GM23338 (cell line): ENCODE measurements at regions not wholly inside any gene's neighbourhood (a gene's known extent, or its start where the extent isn't known, plus 50 kb on each side); places are given as distances from the start of the nearest gene placed in this dataset.

Experiments
- ATAC-seq: fragments of 200-7000 bp; cut with Tn5 transposase; 3 replicates; pipeline ENCODE4 v1.9.1; 2020
- DNase-seq: peaks from one replicate; pipeline ENCODE4 v3.0.0-alpha.2; 2015; ENCODE audit warnings: low spot score
- H2AFZ ChIP-seq: fragments of 200-600 bp; sonication (generic); 2 replicates; pipeline ENCODE4 v1.8.0; 2016; ENCODE audit warnings: antibody characterized with exemption, mild to moderate bottlenecking, moderate library complexity
- H3F3A ChIP-seq: fragments of 200-600 bp; sonication (generic); replicated peaks from 2 replicates; pipeline ENCODE4 v1.8.0; 2017; ENCODE audit warnings: antibody characterized with exemption, mixed run types, low read depth
- H3K27ac ChIP-seq: fragments of 200-600 bp; sonication (generic); 2 replicates; pipeline ENCODE4 v1.6.1; 2016; ENCODE audit warnings: low read depth
- H3K27me3 ChIP-seq: fragments of 200-600 bp; sonication (generic); 2 replicates; pipeline ENCODE4 v1.8.0; 2016; ENCODE audit warnings: mild to moderate bottlenecking, mixed run types, moderate library complexity; ENCODE audit not compliant: insufficient read depth
- H3K36me3 ChIP-seq: fragments of 200-600 bp; sonication (generic); 2 replicates; pipeline ENCODE4 v1.8.0; 2016; ENCODE audit warnings: mild to moderate bottlenecking; ENCODE audit not compliant: insufficient read depth
- H3K4me1 ChIP-seq: fragments of 200-600 bp; sonication (generic); 2 replicates; pipeline ENCODE4 v1.8.0; 2016; ENCODE audit warnings: mild to moderate bottlenecking, moderate library complexity; ENCODE audit not compliant: insufficient read depth
- H3K4me2 ChIP-seq: fragments of 200-600 bp; sonication (generic); 2 replicates; pipeline ENCODE4 v1.7.1; 2017; ENCODE audit warnings: mixed run types
- H3K4me3 ChIP-seq: fragments of 200-600 bp; sonication (generic); 2 replicates; pipeline ENCODE4 v1.6.1; 2016; ENCODE audit warnings: mixed run types
- H3K79me2 ChIP-seq: fragments of 200-600 bp; sonication (generic); replicated peaks from 2 replicates; pipeline ENCODE4 v1.8.0; 2017; ENCODE audit warnings: mild to moderate bottlenecking; ENCODE audit not compliant: insufficient read depth
- H3K9me2 ChIP-seq: fragments of 200-600 bp; sonication (generic); 2 replicates; pipeline ENCODE4 v1.8.0; 2017; ENCODE audit not compliant: insufficient read depth
- H4K20me1 ChIP-seq: fragments of 200-600 bp; sonication (generic); replicated peaks from 2 replicates; pipeline ENCODE4 v1.8.0; 2017; ENCODE audit warnings: mild to moderate bottlenecking; ENCODE audit not compliant: insufficient read depth
- H3K27ac Mint-ChIP-seq: 2 replicates; pipeline ENCODE4 v1.8.0; 2020; ENCODE audit warnings: inconsistent platforms, mild to moderate bottlenecking, moderate library complexity, mixed read lengths
- H3K27me3 Mint-ChIP-seq: 3 replicates; pipeline ENCODE4 v1.8.0; 2022; ENCODE audit warnings: low read depth, mild to moderate bottlenecking, moderate library complexity, mixed read lengths, inconsistent platforms; ENCODE audit not compliant: insufficient read depth, poor library complexity
- H3K36me3 Mint-ChIP-seq: 3 replicates; pipeline ENCODE4 v1.8.0; 2021; ENCODE audit warnings: low read depth, mild to moderate bottlenecking, inconsistent platforms, moderate library complexity, mixed read lengths
- H3K4me1 Mint-ChIP-seq: 3 replicates; pipeline ENCODE4 v1.8.0; 2020; ENCODE audit warnings: mild to moderate bottlenecking, inconsistent platforms, mixed read lengths
- H3K4me3 Mint-ChIP-seq: 3 replicates; pipeline ENCODE4 v1.8.0; 2021; ENCODE audit warnings: moderate library complexity, mild to moderate bottlenecking, inconsistent platforms, mixed read lengths
- H3K9me3 Mint-ChIP-seq: 3 replicates; pipeline ENCODE4 v1.8.0; 2020; ENCODE audit warnings: moderate library complexity, mild to moderate bottlenecking, inconsistent platforms, mixed read lengths
- CREB1 ChIP-seq: fragments of 250-450 bp; sonication (Bioruptor Pico); IDR thresholded peaks from 2 replicates; pipeline ENCODE4 v1.5.0; 2020; ENCODE audit warnings: low read depth, mild to moderate bottlenecking, moderate library complexity
- CTCF ChIP-seq, 2 experiments: fragments of 200-600 bp in 1 of 2; sonication (generic) in 1 of 2; conservative IDR thresholded peaks; 2 replicates each; pipeline versions ENCODE4 v1.5.1 to v1.6.1; 2016 to 2017; ENCODE audit warnings: antibody characterized with exemption in 2 of 2, low read depth in 2 of 2, mild to moderate bottlenecking in 2 of 2, moderate library complexity in 1 of 2
- ETS1 ChIP-seq: IDR thresholded peaks from 2 replicates; pipeline ENCODE4 v1.6.1; 2016; ENCODE audit warnings: antibody characterized with exemption
- EZH2 ChIP-seq: fragments of 200-600 bp; sonication (generic); IDR thresholded peaks from one replicate; pipeline ENCODE4 v1.8.0; 2017; ENCODE audit warnings: antibody characterized with exemption, mild to moderate bottlenecking, low read depth; ENCODE audit not compliant: unreplicated experiment
- EZH2phosphoT487 ChIP-seq: fragments of 200-600 bp; sonication (generic); IDR thresholded peaks from one replicate; pipeline ENCODE4 v1.8.1; 2018; ENCODE audit warnings: antibody characterized with exemption; ENCODE audit not compliant: unreplicated experiment
- JUNB ChIP-seq: IDR thresholded peaks from one replicate; pipeline ENCODE4 v1.6.1; 2016; ENCODE audit warnings: antibody characterized with exemption; ENCODE audit not compliant: unreplicated experiment
- NANOG ChIP-seq: IDR thresholded peaks from 2 replicates; pipeline ENCODE4 v1.6.1; 2016; ENCODE audit warnings: antibody characterized with exemption, borderline replicate concordance
- POLR2AphosphoS5 ChIP-seq: IDR thresholded peaks from 2 replicates; pipeline ENCODE4 v1.6.1; 2016; ENCODE audit warnings: antibody characterized with exemption, low read depth
- REST ChIP-seq: IDR thresholded peaks from one replicate; pipeline ENCODE4 v1.6.1; 2018; ENCODE audit warnings: antibody characterized with exemption; ENCODE audit not compliant: unreplicated experiment
- STAT1 ChIP-seq: IDR thresholded peaks from one replicate; pipeline ENCODE4 v1.6.1; 2016; ENCODE audit warnings: antibody characterized with exemption; ENCODE audit not compliant: unreplicated experiment
- ZNF114 ChIP-seq: fragments of 250-450 bp; sonication (Bioruptor Pico); IDR thresholded peaks from 2 replicates; pipeline ENCODE4 v1.5.0; 2020; ENCODE audit warnings: mild to moderate bottlenecking, moderate library complexity
- ZNF331 ChIP-seq: fragments of 250-450 bp; sonication (Bioruptor Pico); IDR thresholded peaks from 2 replicates; pipeline ENCODE4 v1.5.0; 2020; ENCODE audit warnings: low read depth, mild to moderate bottlenecking, moderate library complexity
- ZNF462 ChIP-seq: fragments of 250-450 bp; sonication (Bioruptor Pico); IDR thresholded peaks from 2 replicates; pipeline ENCODE4 v1.5.0; 2020; ENCODE audit warnings: mild to moderate bottlenecking, moderate library complexity

- Histone ChIP-seq H2AFZ (no peak overlapping the region), H3K27ac (no peak overlapping the region), H3F3A (no peaks in the 10 kb centered on the region), H3K36me3 (no peaks in the 10 kb centered on the region), H4K20me1 (no peaks in the 10 kb centered on the region), H3K79me2 (no peaks in the 10 kb centered on the region), H3K9me2 (no peaks in the 10 kb centered on the region), H3K4me1 (no peaks in the 10 kb centered on the region), H3K4me3 (no peak overlapping the region), H3K4me2 (no peak overlapping the region), H3K27me3 (no peaks in the 10 kb centered on the region)
- H3K4me3 Mint-ChIP-seq: no peak overlapping the region
- TF ChIP-seq REST: no peak
- no peak for TF ChIP-seq ZNF462 (CRISPR knock-in tag)
- TF ChIP-seq STAT1: no peak
- no peak for TF ChIP-seq ZNF331 (CRISPR knock-in tag)
- TF ChIP-seq JUNB: no peak
- TF ChIP-seq CTCF (conservative IDR thresholded peaks at IDR 0.05; ENCODE audit: low read depth in 2 of 2): no peak
- TF ChIP-seq CREB1: no peak
- no peak for TF ChIP-seq POLR2AphosphoS5
- TF ChIP-seq NANOG: no peak
- TF ChIP-seq ZNF114: no peak
- no peak for TF ChIP-seq EZH2phosphoT487
- TF ChIP-seq EZH2: no peak
- no peak for TF ChIP-seq ETS1
- no peak for DNase-seq
- no peak for ATAC-seq
- H3K27me3 Mint-ChIP-seq: no peaks in the 10 kb centered on the region
- H3K9me3 Mint-ChIP-seq: no peaks in the 10 kb centered on the region; the same call in 1 of the 3 replicates
- H3K27ac Mint-ChIP-seq: no peak overlapping the region
- H3K36me3 Mint-ChIP-seq: no peaks in the 10 kb centered on the region
- no peaks in the 10 kb centered on the region for H3K4me1 Mint-ChIP-seq
These were observed 230.7 kb downstream of the DEPDC1B start for GRCh38 chr5:60469286-60469685.
